Activated CD8-positive, alpha-beta memory T cell treated with anti-CD3 and anti-CD28 coated beads, Interleukin-2, amount 50 U/mL, for 1 hour (primary cell): ENCODE measurements at regions not wholly inside any gene's neighbourhood (a gene's known extent, or its start where the extent isn't known, plus 50 kb on each side); places are given as distances from the start of the nearest gene placed in this dataset.

Experiments used
- DNase-seq: peaks from one replicate; pipeline ENCODE4 v3.0.0-alpha.2; 2020; ENCODE audit errors: extremely low read depth

- no peak for DNase-seq
Measured at GRCh38 chr2:129112181-129112580, 793.5 kb upstream of the HS6ST1 start.

DNA sequence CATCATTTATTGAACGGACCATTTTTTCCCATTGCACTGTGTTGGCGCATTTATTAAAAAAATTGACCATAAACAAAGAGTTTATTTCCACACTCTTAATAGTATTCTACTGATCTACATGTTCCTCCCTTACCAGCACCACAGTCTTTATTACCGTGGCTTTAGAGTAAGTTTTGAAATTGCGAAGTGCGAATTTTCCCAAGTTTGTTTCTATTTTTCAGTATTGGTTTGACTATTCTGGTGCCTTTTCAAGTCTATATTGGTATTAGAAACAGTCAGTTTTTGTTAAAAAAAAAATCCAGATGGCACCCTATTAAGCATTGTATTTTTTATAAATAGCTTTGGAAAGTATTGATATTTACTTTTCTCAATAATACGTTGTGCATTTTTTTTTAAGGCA is 795.1 kb upstream of the HS6ST1 start:
- DNase-seq: no peak

DNA sequence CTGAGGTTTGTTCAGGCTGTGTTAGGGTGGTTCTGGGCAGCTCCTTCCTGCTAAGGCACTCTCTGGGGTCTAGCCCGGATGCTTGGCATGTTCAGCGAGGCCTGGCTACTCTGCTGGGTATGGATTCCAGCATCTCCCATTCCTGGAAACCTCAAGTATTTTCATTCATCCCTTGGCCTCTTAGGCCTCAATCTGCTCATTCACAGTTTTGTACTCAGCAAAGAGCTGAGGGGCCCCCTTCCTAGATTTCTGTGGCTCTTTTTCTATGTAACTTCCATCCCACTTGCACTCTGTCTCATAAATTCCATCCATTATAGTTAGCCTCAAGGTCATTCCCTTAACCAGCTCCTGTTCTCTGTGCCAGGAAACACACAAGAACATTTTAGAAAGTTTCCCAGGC is 798.8 kb upstream of the HS6ST1 start:
- no peak for DNase-seq

GRCh38 chr2:129118296-129118695 is 799.6 kb upstream of the HS6ST1 start:
- DNase-seq: no peak

- DNase-seq: no peak
Measured at GRCh38 chr2:129129087-129129486, 810.4 kb upstream of the HS6ST1 start.

- no peak for DNase-seq
Measured at GRCh38 chr2:129133692-129134641, 815.3 kb upstream of the HS6ST1 start.

- no peak for DNase-seq
Measured at GRCh38 chr2:129135017-129135416, 816.3 kb upstream of the HS6ST1 start.

DNA sequence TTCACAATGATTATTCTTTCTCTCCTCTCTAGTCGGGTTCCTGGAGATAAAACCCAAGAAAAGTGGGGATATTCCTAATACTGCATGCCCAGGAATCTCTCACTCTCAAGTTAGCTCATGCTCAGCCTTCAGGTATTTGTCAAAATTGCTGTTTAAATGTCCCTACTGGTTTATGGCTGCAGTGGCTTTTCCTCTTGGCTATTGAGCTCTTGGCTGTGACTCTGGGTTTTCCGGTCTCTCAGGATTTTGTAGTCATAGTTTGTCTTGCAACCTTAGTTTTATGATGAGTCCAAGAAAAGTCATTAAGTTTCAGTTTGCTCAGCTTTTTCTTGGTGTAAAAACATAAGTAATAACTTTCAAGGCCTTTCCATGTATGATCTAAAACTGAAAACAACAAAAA is 820.7 kb upstream of the HS6ST1 start:
- no peak for DNase-seq

GRCh38 chr2:129142465-129142864 is 823.8 kb upstream of the HS6ST1 start:
- DNase-seq: no peak

DNA sequence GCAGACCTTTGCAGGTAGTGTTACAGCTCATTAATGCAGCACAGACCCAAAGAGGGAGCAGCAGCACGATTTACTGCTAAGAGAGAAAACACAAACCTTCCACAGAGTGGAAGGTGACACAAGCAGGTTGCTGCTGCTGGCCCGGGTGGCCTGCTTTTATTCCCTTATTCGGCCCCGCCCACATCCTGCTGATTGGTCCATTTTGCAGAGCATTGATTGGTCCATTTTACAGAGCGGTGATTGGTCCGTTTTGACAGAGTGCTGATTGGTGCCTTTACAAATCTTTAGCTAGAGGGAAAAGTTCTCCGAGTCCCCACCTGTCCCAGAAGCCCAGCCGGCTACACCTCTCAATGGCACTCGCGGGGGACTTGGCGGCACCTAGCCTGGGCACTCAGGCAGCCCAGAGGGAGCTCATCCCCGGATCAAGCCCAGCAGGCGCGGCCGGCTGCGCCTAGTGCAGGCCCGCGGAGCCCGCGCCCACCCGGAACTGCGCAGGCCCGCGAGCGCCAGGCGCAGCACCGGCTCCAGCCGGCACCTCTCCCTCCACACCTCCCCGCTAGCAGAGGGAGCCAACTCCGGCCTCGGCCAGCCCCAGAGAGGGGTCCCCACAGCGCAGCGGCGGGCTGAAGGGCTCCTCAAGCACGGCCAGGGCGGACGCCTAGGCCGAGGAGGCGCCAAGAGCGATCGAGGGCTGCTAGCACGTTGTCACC is 825.6 kb upstream of the HS6ST1 start:
- DNase-seq: no peak

DNA sequence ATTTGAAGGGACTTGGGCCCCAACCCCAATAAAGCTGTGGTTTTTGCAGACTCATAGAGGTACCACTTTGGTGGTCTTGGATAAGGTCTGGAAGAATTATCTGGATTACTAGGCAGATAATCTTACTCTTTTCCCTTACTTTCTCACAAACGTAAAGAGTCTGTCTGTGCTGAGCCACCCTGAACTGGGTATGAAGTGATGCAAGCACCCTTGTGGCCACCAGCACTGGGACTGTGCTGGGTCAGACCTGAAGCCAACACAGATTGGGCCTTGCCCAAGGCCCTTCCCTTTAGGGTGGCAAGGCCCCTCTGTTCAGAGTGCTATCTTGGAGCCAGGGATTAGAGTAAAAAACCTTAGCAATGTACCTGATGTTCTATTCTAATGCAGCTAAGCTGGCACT is 827.0 kb upstream of the RAB6C start:
- DNase-seq: no peak

DNA sequence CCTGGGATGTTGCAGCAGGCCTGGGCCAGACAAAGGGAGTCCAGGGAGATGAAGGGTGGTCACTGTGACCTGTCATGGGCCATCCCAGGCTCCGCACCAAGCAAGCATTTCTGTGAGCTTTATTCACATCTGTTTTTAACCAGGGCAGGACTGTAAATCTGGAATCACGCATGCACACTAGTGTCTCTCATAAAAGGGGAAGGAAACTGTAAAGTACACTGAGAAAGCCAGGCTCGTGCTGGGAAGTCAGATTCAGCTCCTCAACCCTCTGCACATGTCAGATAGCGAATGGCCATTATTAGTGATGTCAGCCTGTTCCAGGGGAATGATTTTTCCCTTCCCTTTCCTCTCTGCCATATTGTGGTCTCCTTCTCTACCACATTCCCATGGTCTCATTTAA is 818.6 kb upstream of the RAB6C start:
- no peak for DNase-seq

GRCh38 chr2:129164220-129164949 is 815.1 kb upstream of the RAB6C start:
- no peak for DNase-seq

DNA sequence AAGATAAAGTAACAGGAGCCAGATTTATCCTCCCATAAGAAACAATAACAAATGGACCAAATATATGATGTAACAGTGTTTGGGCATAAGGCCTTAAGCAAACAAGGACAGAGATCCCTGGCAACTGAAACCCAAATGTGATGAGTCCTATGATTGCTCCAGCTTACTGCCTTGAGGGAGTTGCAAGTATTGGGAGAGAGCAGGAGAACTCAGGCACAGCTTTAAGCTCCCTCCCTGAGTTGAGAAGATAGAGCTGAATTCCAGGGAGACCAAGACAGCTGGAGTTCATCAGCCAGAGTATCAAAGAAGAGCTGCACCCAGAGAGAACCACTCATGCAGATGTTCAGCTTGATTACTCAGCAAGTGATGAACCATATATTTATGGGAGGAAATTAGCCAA is 814.5 kb upstream of the RAB6C start:
- DNase-seq: no peak

DNA sequence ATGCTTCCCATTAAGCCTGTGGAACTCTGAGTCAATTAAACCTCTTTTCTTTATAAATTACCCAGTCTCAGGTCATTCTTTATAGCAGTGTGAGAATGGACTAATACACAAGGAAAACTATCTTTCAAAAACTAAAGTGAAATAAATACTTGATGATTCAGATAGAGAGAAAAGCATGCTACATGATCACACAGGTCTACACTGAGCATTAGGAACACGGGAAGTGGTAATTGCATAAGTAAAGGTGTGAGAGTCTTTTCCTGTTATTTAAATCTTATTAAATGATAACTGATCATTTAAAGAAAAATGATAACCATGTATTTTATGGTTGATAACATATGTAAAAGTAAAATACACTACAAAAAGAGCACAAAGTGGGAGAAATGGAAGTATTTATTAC is 812.0 kb upstream of the RAB6C start:
- no peak for DNase-seq

DNA sequence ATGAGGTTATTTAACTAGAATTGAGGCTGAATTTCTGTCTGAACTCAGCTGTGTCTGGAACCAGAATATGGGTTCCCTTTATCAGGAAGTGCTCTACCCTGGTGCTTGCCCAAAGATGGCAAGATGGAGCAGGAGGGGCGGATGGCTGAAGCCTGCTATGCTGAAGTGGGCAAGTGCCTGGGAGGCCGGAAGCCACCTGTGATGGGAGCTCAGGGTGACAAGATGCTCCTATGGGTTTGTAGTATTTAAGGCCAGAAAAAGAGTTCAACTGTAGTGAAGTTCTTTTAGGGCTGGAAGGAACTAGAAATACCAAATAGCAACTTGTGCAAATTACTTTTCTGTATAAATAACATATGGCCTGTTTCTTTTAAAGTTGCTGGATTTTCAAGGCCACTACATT is 808.9 kb upstream of the RAB6C start:
- DNase-seq: no peak

GRCh38 chr2:129174143-129174542 is 805.3 kb upstream of the RAB6C start:
- no peak for DNase-seq

- DNase-seq: no peak
Measured at GRCh38 chr2:129175051-129175450, 804.4 kb upstream of the RAB6C start.

GRCh38 chr2:129176375-129176774 is 803.1 kb upstream of the RAB6C start:
- no peak for DNase-seq

DNA sequence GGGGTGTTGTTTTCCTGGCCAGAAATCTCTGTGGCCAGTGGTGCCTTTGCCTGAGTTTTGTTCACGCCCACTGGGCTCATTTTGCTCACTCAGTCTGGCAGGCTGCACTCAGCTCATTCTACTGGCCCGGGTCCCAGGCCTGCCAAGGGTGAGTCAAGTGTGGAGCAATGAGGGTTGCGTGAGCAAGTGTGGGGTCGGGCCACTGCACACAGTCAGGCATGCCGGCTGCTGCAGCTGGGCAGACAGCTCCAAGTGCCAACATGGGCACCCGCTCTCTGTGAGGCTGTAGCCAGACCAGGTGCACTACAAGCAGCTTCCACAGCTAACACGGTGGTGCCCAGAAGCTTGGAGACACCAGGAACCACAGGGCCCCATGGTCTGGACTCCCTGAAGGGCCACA is 801.1 kb upstream of the RAB6C start:
- DNase-seq: no peak

DNA sequence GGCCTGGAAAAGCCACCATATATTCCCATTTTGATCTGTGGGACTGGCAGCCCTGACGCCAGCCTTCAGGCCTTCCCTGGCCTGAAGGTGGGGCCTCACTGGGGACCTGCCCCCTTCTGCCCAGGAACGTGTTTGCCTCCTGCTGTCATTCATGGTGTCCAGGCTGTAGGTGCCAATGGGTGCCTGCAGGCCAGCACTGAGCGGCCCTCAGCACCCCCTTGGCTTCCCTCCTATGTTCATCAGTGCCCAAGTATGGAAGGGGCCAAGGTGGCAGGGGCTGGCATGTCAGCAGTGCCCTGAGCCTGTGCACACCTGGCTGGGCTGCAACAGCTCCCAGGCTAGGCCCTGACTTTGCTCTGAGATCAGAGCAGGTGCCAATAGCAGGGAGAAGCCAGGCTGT is 800.3 kb upstream of the RAB6C start:
- DNase-seq: no peak

GRCh38 chr2:129180124-129180716 is 799.2 kb upstream of the RAB6C start:
- DNase-seq: no peak
